Common myeloid progenitor, CD34-positive (primary cell): ENCODE measurements at regions not wholly inside any gene's neighbourhood (a gene's known extent, or its start where the extent isn't known, plus 50 kb on each side); places are given as distances from the start of the nearest gene placed in this dataset.

Source experiments
- CTCF ChIA-PET: fragments of 350-600 bp; sonication (Branson Sonifier 250); formaldehyde crosslinking; loops from one replicate; lab custom pipeline; 2021; ENCODE audit warnings: antibody characterized with exemption; lab: Charles Lee
- POLR2A ChIA-PET: fragments of 350-600 bp; sonication (Branson Sonifier 250); formaldehyde crosslinking; loops from one replicate; lab custom pipeline; 2021; ENCODE audit warnings: antibody characterized with exemption; lab: Charles Lee
- DNase-seq, 3 donors: peaks; one replicate each; pipeline versions ENCODE4 v3.0.0 to v3.0.0-alpha.2; 2013
- H3K27ac ChIP-seq, 2 experiments: 1 replicate in 1 of 2; 2 replicates in 1 of 2; pipeline ENCODE4 v1.7.0; 2013; ENCODE audit warnings: inconsistent platforms in 2 of 2, low read length in 2 of 2, mild to moderate bottlenecking in 2 of 2, low read depth in 1 of 2, moderate library complexity in 1 of 2; ENCODE audit not compliant: severe bottlenecking in 2 of 2, insufficient read depth in 1 of 2, poor library complexity in 1 of 2
- H3K27me3 ChIP-seq, 5 experiments: replicated peaks in 2 of 5; 1 replicate in 3 of 5; 2 replicates in 2 of 5; pipeline versions ENCODE4 v1.6.1 to v1.7.0; 2013; ENCODE audit warnings: low read length in 4 of 5, mild to moderate bottlenecking in 2 of 5, moderate library complexity in 2 of 5, inconsistent platforms in 1 of 5; ENCODE audit not compliant: insufficient read depth in 5 of 5, control insufficient read depth in 4 of 5
- H3K36me3 ChIP-seq, 4 experiments: 1 replicate in 2 of 4; 2 replicates in 2 of 4; pipeline versions ENCODE4 v1.6.1 to v1.7.0; 2013; ENCODE audit warnings: low read length in 3 of 4, control low read depth in 1 of 4, mild to moderate bottlenecking in 1 of 4; ENCODE audit not compliant: control insufficient read depth in 4 of 4, insufficient read depth in 4 of 4
- H3K4me1 ChIP-seq, 4 experiments: 1 replicate in 3 of 4; 2 replicates in 1 of 4; pipeline versions ENCODE4 v1.6.1 to v1.7.1; 2013; ENCODE audit warnings: low read length in 3 of 4, mild to moderate bottlenecking in 3 of 4, control low read depth in 1 of 4, inconsistent platforms in 1 of 4, moderate library complexity in 1 of 4; ENCODE audit not compliant: control insufficient read depth in 4 of 4, insufficient read depth in 4 of 4; ENCODE audit errors: control extremely low read depth in 1 of 4
- H3K4me3 ChIP-seq, 7 experiments: 1 replicate in 4 of 7; 2 replicates in 3 of 7; pipeline versions ENCODE4 v1.5.1 to v1.7.0; 2013; ENCODE audit warnings: mild to moderate bottlenecking in 7 of 7, low read length in 6 of 7, moderate library complexity in 6 of 7, inconsistent platforms in 2 of 7, low read depth in 2 of 7, control low read depth in 1 of 7; ENCODE audit not compliant: insufficient read depth in 4 of 7, control insufficient read depth in 1 of 7; ENCODE audit errors: extremely low read depth in 1 of 7
- H3K9me3 ChIP-seq, 5 experiments: 1 replicate in 4 of 5; 2 replicates in 1 of 5; pipeline versions ENCODE4 v1.6.1 to v1.7.1; 2013; ENCODE audit warnings: low read length in 4 of 5, mild to moderate bottlenecking in 2 of 5, inconsistent platforms in 1 of 5, low read depth in 1 of 5, moderate library complexity in 1 of 5; ENCODE audit not compliant: control insufficient read depth in 4 of 5, insufficient read depth in 2 of 5; ENCODE audit errors: control extremely low read depth in 1 of 5
- WGBS: methylation state at CpG from one replicate; pipeline ENCODE4 v1.1.5; 2013; ENCODE audit not compliant: insufficient coverage; 5-methylcytosine and 5-hydroxymethylcytosine counted together

GRCh38 chr1:14103878-14104430 lies 404.0 kb downstream of the PRDM2 start:
- Histone ChIP-seq H3K4me1 (no peaks in the 10 kb centered on the region), H3K4me3 (no peak overlapping the region), H3K36me3 (no peaks in the 10 kb centered on the region), H3K27ac (no peak overlapping the region), H3K27me3 (peaks cover 0 to 24% (median 0%) of the 10 kb centered on the region in 5 experiments), H3K9me3 (peaks cover 0 to 4% (median 0%) of the 10 kb centered on the region in 5 experiments)
- POLR2A ChIA-PET = no interaction called here
- 90% methylated on average over 7 of the region's 7 CpGs for WGBS
- CTCF ChIA-PET = no interaction called here
- no peak for DNase-seq

GRCh38 chr1:14106126-14106525 lies 406.1 kb downstream of the PRDM2 start:
- no peaks in the 10 kb centered on the region for H3K4me1 ChIP-seq
- CTCF ChIA-PET = interaction anchor here (0.6 kb wide), 1 partner anchor 8 kb away, joined by 3 read pairs; no protein-coding TSS in a partner anchor

GRCh38 chr1:14106679-14107313 lies 406.8 kb downstream of the PRDM2 start:
- CTCF ChIA-PET = no interaction called here
- Histone ChIP-seq H3K27ac (no peak overlapping the region), H3K4me1 (no peaks in the 10 kb centered on the region), H3K4me3 (no peak overlapping the region), H3K36me3 (no peaks in the 10 kb centered on the region), H3K27me3 (peaks cover 0 to 25% (median 3%) of the 10 kb centered on the region in 5 experiments), H3K9me3 (peaks cover 0 to 4% (median 0%) of the 10 kb centered on the region in 5 experiments)
- POLR2A ChIA-PET = no interaction called here
- no peak for DNase-seq
- 96% methylated on average over 3 of the region's 4 CpGs for WGBS

More at GRCh38 chr1:14106126-14106525, 406.1 kb downstream of the PRDM2 start:
- Histone ChIP-seq H3K36me3 (no peaks in the 10 kb centered on the region), H3K27me3 (peaks cover 0 to 24% (median 3%) of the 10 kb centered on the region in 5 experiments), H3K4me3 (no peak overlapping the region), H3K9me3 (peaks cover 0 to 4% (median 0%) of the 10 kb centered on the region in 5 experiments), H3K27ac (no peak overlapping the region)
- POLR2A ChIA-PET = no interaction called here
- no peak for DNase-seq
- 63% methylated on average over 1 of the region's 2 CpGs for WGBS

- Histone ChIP-seq H3K4me3 (no peak overlapping the region), H3K9me3 (peaks cover 0 to 4% (median 0%) of the 10 kb centered on the region in 5 experiments), H3K27me3 (peaks cover 0 to 25% (median 6%) of the 10 kb centered on the region in 5 experiments), H3K27ac (no peak overlapping the region), H3K4me1 (peaks cover 0 to 1% (median 0%) of the 10 kb centered on the region in 4 experiments), H3K36me3 (no peaks in the 10 kb centered on the region)
- ChIA-PET CTCF (no interaction called here), POLR2A (no interaction called here)
- WGBS = 77% methylated on average over 12 of the region's 14 CpGs
- DNase-seq = no peak
Observed at GRCh38 chr1:14108356-14109275, 408.6 kb downstream of the PRDM2 start.

- Histone ChIP-seq H3K9me3 (peaks cover 0 to 4% (median 0%) of the 10 kb centered on the region in 5 experiments), H3K27me3 (peaks cover 0 to 23% (median 6%) of the 10 kb centered on the region in 5 experiments), H3K4me1 (peaks cover 0 to 7% (median 5%) of the 10 kb centered on the region in 4 experiments), H3K4me3 (no peak overlapping the region), H3K36me3 (no peaks in the 10 kb centered on the region), H3K27ac (no peak overlapping the region)
- no peak for DNase-seq
- ChIA-PET POLR2A (no interaction called here), CTCF (no interaction called here)
- WGBS = 100% methylated on average over 1 of the region's 1 CpG
Observed at GRCh38 chr1:14109276-14109635, 409.3 kb downstream of the PRDM2 start.

GRCh38 chr1:14110040-14110439 lies 410.1 kb downstream of the PRDM2 start:
- no peak for DNase-seq
- no peak overlapping the region for H3K27ac ChIP-seq
- POLR2A ChIA-PET = no interaction called here
- H3K4me3 ChIP-seq = no peak overlapping the region
- 92% methylated on average over 2 of the region's 2 CpGs for WGBS
- H3K4me1 ChIP-seq = peaks cover 0 to 9% (median 6%) of the 10 kb centered on the region in 4 experiments
- no peaks in the 10 kb centered on the region for H3K36me3 ChIP-seq
- H3K9me3 ChIP-seq = peaks cover 0 to 3% (median 0%) of the 10 kb centered on the region in 5 experiments
- CTCF ChIA-PET = no interaction called here
- H3K27me3 ChIP-seq = peaks cover 0 to 22% (median 6%) of the 10 kb centered on the region in 5 experiments
